KMS-11 (cell line): ENCODE measurements at regions not wholly inside any gene's neighbourhood (a gene's known extent, or its start where the extent isn't known, plus 50 kb on each side); places are given as distances from the start of the nearest gene placed in this dataset.

Experiments used
- H2AFZ ChIP-seq: fragments of 200-600 bp; sonication (generic); 2 replicates; pipeline ENCODE4 v1.6.1; 2016; ENCODE audit warnings: antibody characterized with exemption, mixed run types, low read depth
- H3K27ac ChIP-seq: fragments of 200-600 bp; sonication (generic); 2 replicates; pipeline ENCODE4 v1.6.1; 2016; ENCODE audit warnings: mild to moderate bottlenecking, mixed run types
- H3K27me3 ChIP-seq: fragments of 200-600 bp; sonication (generic); 2 replicates; pipeline ENCODE4 v1.6.1; 2017; ENCODE audit warnings: mild to moderate bottlenecking, low read depth, mixed run types, moderate library complexity; ENCODE audit not compliant: insufficient read depth
- H3K36me3 ChIP-seq: fragments of 200-600 bp; sonication (generic); 2 replicates; pipeline ENCODE4 v1.6.1; 2017; ENCODE audit warnings: mild to moderate bottlenecking, mixed run types; ENCODE audit not compliant: insufficient read depth
- H3K4me1 ChIP-seq: fragments of 200-600 bp; sonication (generic); 2 replicates; pipeline ENCODE4 v1.6.1; 2016; ENCODE audit warnings: mild to moderate bottlenecking, low read depth, mixed run types; ENCODE audit not compliant: poor library complexity, severe bottlenecking
- H3K4me2 ChIP-seq: fragments of 200-600 bp; sonication (generic); 2 replicates; pipeline ENCODE4 v1.7.0; 2016; ENCODE audit warnings: mild to moderate bottlenecking, mixed run types
- H3K4me3 ChIP-seq: fragments of 200-600 bp; sonication (generic); IDR thresholded peaks from 2 replicates; pipeline ENCODE4 v1.6.1; 2017; ENCODE audit warnings: low read depth, low read length, mixed read lengths; ENCODE audit not compliant: insufficient read depth
- H3K79me2 ChIP-seq: fragments of 200-600 bp; sonication (generic); 2 replicates; pipeline ENCODE4 v1.6.1; 2016; ENCODE audit warnings: low read depth, mixed run types; ENCODE audit not compliant: insufficient read depth
- H3K9ac ChIP-seq: fragments of 200-600 bp; sonication (generic); 2 replicates; pipeline ENCODE4 v1.6.1; 2016; ENCODE audit warnings: mild to moderate bottlenecking, mixed run types
- H4K20me1 ChIP-seq: fragments of 200-600 bp; sonication (generic); 2 replicates; pipeline ENCODE4 v1.6.1; 2016; ENCODE audit warnings: mild to moderate bottlenecking, mixed run types; ENCODE audit not compliant: insufficient read depth
- TF ChIP-seq, protein P1 (sequence below): fragments of 200-600 bp; sonication (generic); conservative IDR thresholded peaks from 2 replicates; pipeline ENCODE4 v1.6.1; 2017; ENCODE audit warnings: low read depth, mild to moderate bottlenecking, antibody characterized with exemption, low read length, moderate library complexity, mixed read lengths

DNA sequence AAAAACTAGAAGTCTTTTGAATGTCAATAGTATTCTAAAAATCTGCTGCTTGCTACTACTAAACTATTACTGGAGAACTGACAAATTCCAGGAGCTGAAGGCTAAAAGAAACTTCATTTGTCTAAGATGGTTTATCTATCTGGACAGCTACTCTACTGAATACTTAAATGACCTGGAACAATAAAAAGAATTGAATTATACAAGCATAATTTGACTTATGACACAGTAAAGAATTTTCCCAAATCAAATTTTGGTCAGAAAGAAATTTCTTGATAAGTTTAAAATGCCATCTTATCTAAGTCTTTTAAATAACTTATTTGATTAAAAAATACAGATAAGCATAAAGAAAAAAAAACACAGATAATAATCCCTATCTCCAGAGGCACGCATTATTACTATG is 80.2 kb upstream of the ITGA4 start:
- Histone ChIP-seq H3K36me3 (no peaks in the 10 kb centered on the region), H3K27me3 (no peaks in the 10 kb centered on the region), H3K4me1 (peaks cover 21% of the 10 kb centered on the region), H3K4me2 (no peak overlapping the region), H3K4me3 (no peak overlapping the region), H2AFZ (no peak overlapping the region), H3K79me2 (no peaks in the 10 kb centered on the region), H3K27ac (no peak overlapping the region), H3K9ac (no peak overlapping the region), H4K20me1 (no peaks in the 10 kb centered on the region)
- TF ChIP-seq, protein P1, sequence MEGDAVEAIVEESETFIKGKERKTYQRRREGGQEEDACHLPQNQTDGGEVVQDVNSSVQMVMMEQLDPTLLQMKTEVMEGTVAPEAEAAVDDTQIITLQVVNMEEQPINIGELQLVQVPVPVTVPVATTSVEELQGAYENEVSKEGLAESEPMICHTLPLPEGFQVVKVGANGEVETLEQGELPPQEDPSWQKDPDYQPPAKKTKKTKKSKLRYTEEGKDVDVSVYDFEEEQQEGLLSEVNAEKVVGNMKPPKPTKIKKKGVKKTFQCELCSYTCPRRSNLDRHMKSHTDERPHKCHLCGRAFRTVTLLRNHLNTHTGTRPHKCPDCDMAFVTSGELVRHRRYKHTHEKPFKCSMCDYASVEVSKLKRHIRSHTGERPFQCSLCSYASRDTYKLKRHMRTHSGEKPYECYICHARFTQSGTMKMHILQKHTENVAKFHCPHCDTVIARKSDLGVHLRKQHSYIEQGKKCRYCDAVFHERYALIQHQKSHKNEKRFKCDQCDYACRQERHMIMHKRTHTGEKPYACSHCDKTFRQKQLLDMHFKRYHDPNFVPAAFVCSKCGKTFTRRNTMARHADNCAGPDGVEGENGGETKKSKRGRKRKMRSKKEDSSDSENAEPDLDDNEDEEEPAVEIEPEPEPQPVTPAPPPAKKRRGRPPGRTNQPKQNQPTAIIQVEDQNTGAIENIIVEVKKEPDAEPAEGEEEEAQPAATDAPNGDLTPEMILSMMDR, result no peak

DNA sequence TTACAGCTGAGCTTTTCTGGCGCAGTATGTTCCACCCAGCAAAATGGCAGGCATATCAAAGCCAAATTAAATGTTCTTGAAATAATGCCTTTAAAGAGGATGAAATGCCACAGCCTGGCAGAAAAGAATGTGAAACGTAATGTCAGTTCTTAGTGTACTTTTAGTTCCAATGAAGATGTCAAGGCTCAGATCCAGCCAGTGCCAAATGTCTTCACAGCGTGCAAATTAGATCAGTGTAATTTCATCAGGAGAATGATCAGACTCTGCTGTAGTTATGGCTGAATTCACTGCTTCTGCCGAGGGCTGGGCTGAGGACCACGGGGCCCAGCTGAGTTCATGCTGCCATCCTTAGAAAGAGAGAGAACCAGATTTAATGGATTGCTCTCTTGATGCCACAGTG is 78.7 kb upstream of the ITGA4 start:
- no peak overlapping the region for H2AFZ ChIP-seq
- H3K4me2 ChIP-seq, result no peak overlapping the region
- TF ChIP-seq, protein P1, result no peak

DNA sequence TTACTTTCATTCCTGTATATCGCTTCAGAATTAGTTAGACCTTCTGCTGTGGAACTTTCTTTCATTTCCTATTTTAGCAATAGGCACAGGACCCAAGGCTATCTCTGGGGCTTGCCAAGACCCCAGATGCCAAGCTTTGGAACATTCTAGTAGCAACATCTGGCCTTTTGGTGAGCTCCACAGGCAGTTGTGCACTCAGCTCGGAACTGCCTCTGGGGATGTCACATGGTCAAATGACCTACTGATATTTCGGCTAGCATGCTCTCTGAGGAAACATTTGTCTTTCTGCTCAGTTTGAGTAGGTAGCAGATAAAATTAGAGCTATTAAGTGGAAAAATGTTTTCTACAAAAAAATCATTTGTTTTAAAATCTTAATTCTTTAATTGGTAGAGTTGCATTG is 76.6 kb upstream of the ITGA4 start:
- H3K4me2 ChIP-seq, result no peak overlapping the region
- no peak overlapping the region for H2AFZ ChIP-seq
- no peaks in the 10 kb centered on the region for H4K20me1 ChIP-seq
- no peaks in the 10 kb centered on the region for H3K27me3 ChIP-seq
- H3K36me3 ChIP-seq, result no peaks in the 10 kb centered on the region
- H3K79me2 ChIP-seq, result no peaks in the 10 kb centered on the region
- no peaks in the 10 kb centered on the region for H3K4me1 ChIP-seq
- TF ChIP-seq, protein P1, result no peak
- H3K4me3 ChIP-seq, result no peak overlapping the region
- no peak overlapping the region for H3K9ac ChIP-seq
- no peak overlapping the region for H3K27ac ChIP-seq

More for the DNA sequence above, 78.7 kb upstream of the ITGA4 start:
- Histone ChIP-seq H3K4me1 (peaks cover 6% of the 10 kb centered on the region), H4K20me1 (no peaks in the 10 kb centered on the region), H3K27me3 (no peaks in the 10 kb centered on the region), H3K4me3 (no peak overlapping the region), H3K9ac (no peak overlapping the region), H3K79me2 (no peaks in the 10 kb centered on the region), H3K27ac (no peak overlapping the region), H3K36me3 (no peaks in the 10 kb centered on the region)

DNA sequence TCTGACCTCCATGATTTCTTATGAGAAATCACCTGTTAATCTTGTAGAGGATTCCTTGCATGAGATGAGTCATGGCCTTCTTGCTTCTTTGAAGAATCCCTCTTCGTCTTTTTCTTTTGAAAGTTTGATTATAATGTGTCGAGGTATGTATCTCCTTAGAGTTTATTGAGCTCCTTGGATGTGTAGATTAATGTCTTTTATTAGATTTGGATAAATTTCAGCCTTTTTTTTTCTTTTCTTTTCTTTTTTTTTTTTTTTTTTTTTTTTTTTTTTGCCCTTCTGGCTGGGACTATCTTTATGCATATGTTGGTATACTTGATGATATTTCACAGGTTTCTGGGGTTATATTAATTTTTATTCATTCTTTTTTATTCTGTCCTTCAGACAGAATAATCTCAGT is 72.3 kb upstream of the ITGA4 start:
- H4K20me1 ChIP-seq, result no peaks in the 10 kb centered on the region
- no peaks in the 10 kb centered on the region for H3K27me3 ChIP-seq
- H3K9ac ChIP-seq, result no peak overlapping the region
- no peak overlapping the region for H3K4me3 ChIP-seq
- H3K27ac ChIP-seq, result no peak overlapping the region
- no peak overlapping the region for H3K4me2 ChIP-seq
- no peaks in the 10 kb centered on the region for H3K36me3 ChIP-seq
- H2AFZ ChIP-seq, result no peak overlapping the region
- TF ChIP-seq, protein P1, result no peak
- no peaks in the 10 kb centered on the region for H3K4me1 ChIP-seq
- no peaks in the 10 kb centered on the region for H3K79me2 ChIP-seq
